Muscle layer of duodenum (tissue), 2 donors: ENCODE measurements at regions not wholly inside any gene's neighbourhood (a gene's known extent, or its start where the extent isn't known, plus 50 kb on each side); places are given as distances from the start of the nearest gene placed in this dataset.

Experiments used
- H3K27ac ChIP-seq: one replicate; pipeline ENCODE4 v1.7.0; 2013; ENCODE audit warnings: mild to moderate bottlenecking, low read length
- H3K27me3 ChIP-seq: one replicate; pipeline ENCODE4 v1.7.0; 2013; ENCODE audit warnings: low read depth, mild to moderate bottlenecking, control low read depth, low read length
- H3K36me3 ChIP-seq, 2 donors: one replicate each; pipeline ENCODE4 v1.7.0; 2013; ENCODE audit warnings: low read length in 2 of 2, control low read depth in 1 of 2, mild to moderate bottlenecking in 1 of 2; ENCODE audit not compliant: insufficient read depth in 2 of 2, control insufficient read depth in 1 of 2
- H3K4me1 ChIP-seq, 2 donors: one replicate each; pipeline ENCODE4 v1.7.0; 2013; ENCODE audit warnings: low read length in 2 of 2, mild to moderate bottlenecking in 2 of 2, control low read depth in 1 of 2, moderate library complexity in 1 of 2; ENCODE audit not compliant: insufficient read depth in 2 of 2, control insufficient read depth in 1 of 2
- H3K4me3 ChIP-seq, 2 donors: one replicate each; pipeline ENCODE4 v1.7.0; 2013; ENCODE audit warnings: low read length in 2 of 2, low read depth in 1 of 2, mild to moderate bottlenecking in 1 of 2
- H3K9me3 ChIP-seq, 2 donors: one replicate each; pipeline ENCODE4 v1.7.0; 2013; ENCODE audit warnings: low read length in 2 of 2, control low read depth in 1 of 2, mild to moderate bottlenecking in 1 of 2; ENCODE audit not compliant: control insufficient read depth in 1 of 2
- donor health status: healthy.

GRCh38 chr15:66957431-66957720 is 108.0 kb upstream of the SMAD3 start:
- Histone ChIP-seq H3K27me3 (no peaks in the 10 kb centered on the region), H3K36me3 (no peaks in the 10 kb centered on the region), H3K9me3 (no peaks in the 10 kb centered on the region), H3K27ac (no peak overlapping the region), H3K4me3 (no peak overlapping the region), H3K4me1 (no peaks in the 10 kb centered on the region)

GRCh38 chr15:66959066-66959465 is 106.3 kb upstream of the SMAD3 start:
- Histone ChIP-seq H3K4me1 (no peaks in the 10 kb centered on the region), H3K27ac (no peak overlapping the region), H3K36me3 (no peaks in the 10 kb centered on the region), H3K4me3 (no peak overlapping the region), H3K27me3 (no peaks in the 10 kb centered on the region), H3K9me3 (no peaks in the 10 kb centered on the region)

- H3K9me3 ChIP-seq = no peaks in the 10 kb centered on the region
- H3K27me3 ChIP-seq = no peaks in the 10 kb centered on the region
- no peak overlapping the region for H3K4me3 ChIP-seq
- H3K36me3 ChIP-seq = no peaks in the 10 kb centered on the region
- no peak overlapping the region for H3K27ac ChIP-seq
- no peaks in the 10 kb centered on the region for H3K4me1 ChIP-seq
These were observed 105.5 kb upstream of the SMAD3 start for GRCh38 chr15:66959875-66960274.

- no peak overlapping the region for H3K4me3 ChIP-seq
- no peaks in the 10 kb centered on the region for H3K36me3 ChIP-seq
These were observed 104.9 kb upstream of the SMAD3 start for GRCh38 chr15:66960519-66960918.

GRCh38 chr15:66961407-66961884 is 104.0 kb upstream of the SMAD3 start:
- H3K27me3 ChIP-seq = no peaks in the 10 kb centered on the region
- no peaks in the 10 kb centered on the region for H3K9me3 ChIP-seq
- H3K4me3 ChIP-seq = no peak overlapping the region
- H3K4me1 ChIP-seq = no peaks in the 10 kb centered on the region
- H3K36me3 ChIP-seq = no peaks in the 10 kb centered on the region
- H3K27ac ChIP-seq = no peak overlapping the region

More at GRCh38 chr15:66960519-66960918, 104.9 kb upstream of the SMAD3 start:
- Histone ChIP-seq H3K27ac (no peak overlapping the region), H3K9me3 (no peaks in the 10 kb centered on the region), H3K4me1 (no peaks in the 10 kb centered on the region), H3K27me3 (no peaks in the 10 kb centered on the region)

- H3K4me1 ChIP-seq = no peaks in the 10 kb centered on the region
- H3K36me3 ChIP-seq = no peaks in the 10 kb centered on the region
- H3K4me3 ChIP-seq = no peak overlapping the region
- H3K27ac ChIP-seq = no peak overlapping the region
- no peaks in the 10 kb centered on the region for H3K9me3 ChIP-seq
- H3K27me3 ChIP-seq = no peaks in the 10 kb centered on the region
These were observed 103.5 kb upstream of the SMAD3 start for GRCh38 chr15:66961901-66962300.

- H3K27me3 ChIP-seq = no peaks in the 10 kb centered on the region
- H3K27ac ChIP-seq = no peak overlapping the region
- H3K4me3 ChIP-seq = no peak overlapping the region
- no peaks in the 10 kb centered on the region for H3K9me3 ChIP-seq
- no peaks in the 10 kb centered on the region for H3K36me3 ChIP-seq
- H3K4me1 ChIP-seq = no peaks in the 10 kb centered on the region
These were observed 102.9 kb upstream of the SMAD3 start for GRCh38 chr15:66962522-66962921.

- no peak overlapping the region for H3K27ac ChIP-seq
- H3K4me1 ChIP-seq = no peaks in the 10 kb centered on the region
- H3K27me3 ChIP-seq = no peaks in the 10 kb centered on the region
- H3K36me3 ChIP-seq = no peaks in the 10 kb centered on the region
- H3K4me3 ChIP-seq = no peak overlapping the region
- no peaks in the 10 kb centered on the region for H3K9me3 ChIP-seq
These were observed 102.3 kb upstream of the SMAD3 start for GRCh38 chr15:66963084-66963483.

GRCh38 chr15:66963710-66964109 is 101.7 kb upstream of the SMAD3 start:
- no peak overlapping the region for H3K4me3 ChIP-seq

GRCh38 chr15:66964111-66964738 is 101.2 kb upstream of the SMAD3 start:
- H3K27me3 ChIP-seq = no peaks in the 10 kb centered on the region
- H3K9me3 ChIP-seq = no peaks in the 10 kb centered on the region
- H3K4me3 ChIP-seq = no peak overlapping the region
- no peaks in the 10 kb centered on the region for H3K4me1 ChIP-seq
- no peak overlapping the region for H3K27ac ChIP-seq
- H3K36me3 ChIP-seq = no peaks in the 10 kb centered on the region

More at GRCh38 chr15:66963710-66964109, 101.7 kb upstream of the SMAD3 start:
- Histone ChIP-seq H3K27me3 (no peaks in the 10 kb centered on the region), H3K27ac (no peak overlapping the region), H3K36me3 (no peaks in the 10 kb centered on the region), H3K4me1 (no peaks in the 10 kb centered on the region), H3K9me3 (no peaks in the 10 kb centered on the region)

GRCh38 chr15:66964791-66965190 is 100.6 kb upstream of the SMAD3 start:
- Histone ChIP-seq H3K9me3 (no peaks in the 10 kb centered on the region), H3K36me3 (no peaks in the 10 kb centered on the region), H3K4me3 (no peak overlapping the region), H3K27ac (no peak overlapping the region), H3K4me1 (no peaks in the 10 kb centered on the region), H3K27me3 (no peaks in the 10 kb centered on the region)

- H3K9me3 ChIP-seq = no peaks in the 10 kb centered on the region
- no peak overlapping the region for H3K27ac ChIP-seq
- H3K4me1 ChIP-seq = no peaks in the 10 kb centered on the region
- H3K36me3 ChIP-seq = no peaks in the 10 kb centered on the region
- no peak overlapping the region for H3K4me3 ChIP-seq
- no peaks in the 10 kb centered on the region for H3K27me3 ChIP-seq
These were observed 100.1 kb upstream of the SMAD3 start for GRCh38 chr15:66965201-66965900.
